PC-9 (cell line): ENCODE measurements at regions not wholly inside any gene's neighbourhood (a gene's known extent, or its start where the extent isn't known, plus 50 kb on each side); places are given as distances from the start of the nearest gene placed in this dataset.

Source experiments
- CTCF ChIP-seq: fragments of 200-600 bp; sonication (generic); conservative IDR thresholded peaks from 2 replicates; pipeline ENCODE4 v1.6.1; 2017; ENCODE audit warnings: mixed run types, antibody characterized with exemption, mild to moderate bottlenecking, moderate library complexity
- EZH2 ChIP-seq: fragments of 200-600 bp; sonication (generic); IDR thresholded peaks from 2 replicates; pipeline ENCODE4 v1.8.0; 2017; ENCODE audit warnings: antibody characterized with exemption, low read depth

GRCh38 chr11:131052367-131052766 lies 136.1 kb upstream of the SNX19 start:
- TF ChIP-seq CTCF (no peak), EZH2 (no peak)
